ENCODE measurements at regions not wholly inside any gene's neighbourhood (a gene's known extent, or its start where the extent isn't known, plus 50 kb on each side); places are given as distances from the start of the nearest gene placed in this dataset.

GRCh38 chr17:71163813-71164122, 957.1 kb upstream of the SOX9 start:
- H3K4me1 ChIP-seq (replicated peaks; ENCODE audit: insufficient read depth): no peaks in the 10 kb centered on the region
- POLR2A ChIA-PET (ENCODE audit: unreplicated experiment): interaction anchor here (0.6 kb wide), 1 partner anchor 306 kb away, joined by 16 read pairs; no protein-coding TSS in a partner anchor
- H3K27ac ChIP-seq: no peak overlapping the region
- no peaks in the 10 kb centered on the region for H4K20me1 ChIP-seq (ENCODE audit: insufficient read depth)
- no peak overlapping the region for H3K4me2 ChIP-seq
- no TSS peak for BruUV-seq (replicated peaks)
- CTCF ChIA-PET: no interaction called here
- DNase-seq: no peak
- no peak overlapping the region for H2AFZ ChIP-seq
- TF ChIP-seq CTCF (conservative IDR thresholded peaks at IDR 0.05) (no peak), EZH2 (IDR thresholded peaks at IDR 0.05; ENCODE audit: low read depth) (no peak)
- H3K79me2 ChIP-seq (ENCODE audit: low read depth): no peaks in the 10 kb centered on the region
- no peaks in the 10 kb centered on the region for H3K9me3 ChIP-seq (ENCODE audit: insufficient read depth, low read depth)
- H3F3A ChIP-seq (ENCODE audit: insufficient read depth, low read depth): no peaks in the 10 kb centered on the region
- no peaks in the 10 kb centered on the region for H3K27me3 ChIP-seq (ENCODE audit: insufficient read depth, low read depth)
- intact Hi-C loops (cut with micrococcal nuclease; ENCODE audit: unreplicated experiment): loop anchor here (5.0 kb wide), 1 partner anchor 34 kb away; no protein-coding TSS in a partner anchor
- H3K36me3 ChIP-seq (ENCODE audit: low read depth): no peaks in the 10 kb centered on the region
- no peaks in the 10 kb centered on the region for H3K9me2 ChIP-seq (ENCODE audit: insufficient read depth)
- H3K4me3 ChIP-seq: no peak overlapping the region

- no TSS peak for BruUV-seq (replicated peaks)
- Histone ChIP-seq H3K27me3 (ENCODE audit: insufficient read depth, low read depth) (no peaks in the 10 kb centered on the region), H3K4me3 (no peak overlapping the region), H2AFZ (no peak overlapping the region), H3K36me3 (ENCODE audit: low read depth) (no peaks in the 10 kb centered on the region), H4K20me1 (ENCODE audit: insufficient read depth) (no peaks in the 10 kb centered on the region), H3K27ac (no peak overlapping the region), H3F3A (ENCODE audit: insufficient read depth, low read depth) (no peaks in the 10 kb centered on the region), H3K4me1 (replicated peaks; ENCODE audit: insufficient read depth) (no peaks in the 10 kb centered on the region), H3K4me2 (no peak overlapping the region), H3K9me3 (ENCODE audit: insufficient read depth, low read depth) (no peaks in the 10 kb centered on the region), H3K79me2 (ENCODE audit: low read depth) (no peaks in the 10 kb centered on the region), H3K9me2 (ENCODE audit: insufficient read depth) (no peaks in the 10 kb centered on the region)
- no peak for TF ChIP-seq CTCF (conservative IDR thresholded peaks at IDR 0.05)
- TF ChIP-seq EZH2 (IDR thresholded peaks at IDR 0.05; ENCODE audit: low read depth): no peak
- no peak for DNase-seq
- ChIA-PET CTCF (no interaction called here), POLR2A (ENCODE audit: unreplicated experiment) (no interaction called here)
- intact Hi-C loops (cut with micrococcal nuclease; ENCODE audit: unreplicated experiment): loop anchor here (5.0 kb wide), 1 partner anchor 33 kb away; no protein-coding TSS in a partner anchor
Measured at GRCh38 chr17:71164561-71164960, 956.3 kb upstream of the SOX9 start.

GRCh38 chr17:71166311-71166710, 954.5 kb upstream of the SOX9 start:
- Histone ChIP-seq H3K4me3 (no peak overlapping the region), H2AFZ (no peak overlapping the region), H3K9me3 (ENCODE audit: insufficient read depth, low read depth) (no peaks in the 10 kb centered on the region), H3F3A (ENCODE audit: insufficient read depth, low read depth) (no peaks in the 10 kb centered on the region), H3K9me2 (ENCODE audit: insufficient read depth) (no peaks in the 10 kb centered on the region), H4K20me1 (ENCODE audit: insufficient read depth) (no peaks in the 10 kb centered on the region), H3K36me3 (ENCODE audit: low read depth) (no peaks in the 10 kb centered on the region), H3K27ac (no peak overlapping the region), H3K4me2 (no peak overlapping the region), H3K4me1 (replicated peaks; ENCODE audit: insufficient read depth) (no peaks in the 10 kb centered on the region), H3K27me3 (ENCODE audit: insufficient read depth, low read depth) (no peaks in the 10 kb centered on the region), H3K79me2 (ENCODE audit: low read depth) (no peaks in the 10 kb centered on the region)
- no peak for DNase-seq
- intact Hi-C loops (cut with micrococcal nuclease; ENCODE audit: unreplicated experiment): no loop called here
- ChIA-PET CTCF (no interaction called here), POLR2A (ENCODE audit: unreplicated experiment) (no interaction called here)
- BruUV-seq (replicated peaks): no TSS peak
- TF ChIP-seq CTCF (conservative IDR thresholded peaks at IDR 0.05) (no peak), EZH2 (IDR thresholded peaks at IDR 0.05; ENCODE audit: low read depth) (no peak)

Measured in PC-9 (cell line).